ENCODE measurements at regions not wholly inside any gene's neighbourhood (a gene's known extent, or its start where the extent isn't known, plus 50 kb on each side); places are given as distances from the start of the nearest gene placed in this dataset.

DNA sequence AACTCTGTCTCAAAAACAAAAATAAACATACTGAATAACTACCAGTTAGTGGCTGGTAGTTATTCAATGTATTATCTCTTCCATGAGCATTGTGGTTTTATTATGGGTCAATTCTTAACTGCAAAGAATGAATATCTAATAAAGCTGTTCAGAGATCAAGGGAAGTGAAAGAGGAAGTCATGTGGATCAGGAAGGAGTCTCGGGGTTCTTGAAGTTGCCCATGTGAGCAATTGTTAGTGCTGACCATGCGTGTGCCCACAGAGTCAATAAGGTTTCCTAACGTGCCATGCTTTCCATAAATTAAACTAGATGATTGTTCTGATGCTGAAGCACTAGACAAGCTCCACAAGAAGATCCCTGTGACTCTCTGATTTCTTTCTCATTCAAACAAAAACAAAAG, 136.5 kb upstream of the CPSF6 start:
- no peak for TF ChIP-seq CTCF (IDR thresholded peaks at IDR 0.05)
- TF ChIP-seq POLR2A (IDR thresholded peaks at IDR 0.05), result no peak

All from tibial nerve (tissue), 3 donors.